ENCODE measurements at regions not wholly inside any gene's neighbourhood (a gene's known extent, or its start where the extent isn't known, plus 50 kb on each side); places are given as distances from the start of the nearest gene placed in this dataset.

DNA sequence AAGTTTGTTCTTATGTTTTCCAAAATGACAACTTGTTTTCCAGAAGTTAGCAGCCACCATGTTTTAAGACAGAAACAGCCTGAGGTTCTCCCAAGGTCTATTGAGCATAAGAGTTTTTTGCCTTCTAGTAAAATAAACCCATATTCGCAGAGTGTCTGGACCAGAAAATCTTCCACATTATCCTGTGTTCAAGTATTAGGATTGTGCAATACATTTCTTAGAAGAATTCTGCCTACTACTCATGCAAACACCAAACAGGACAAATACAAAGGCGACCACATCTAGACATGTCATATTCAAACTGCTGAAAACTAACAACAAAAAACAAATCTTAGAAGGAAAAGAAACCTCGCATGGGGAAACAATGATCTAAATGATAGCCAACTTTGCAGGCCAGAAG is 145.4 kb upstream of the AHI1 start:
- TF ChIP-seq, protein P1, sequence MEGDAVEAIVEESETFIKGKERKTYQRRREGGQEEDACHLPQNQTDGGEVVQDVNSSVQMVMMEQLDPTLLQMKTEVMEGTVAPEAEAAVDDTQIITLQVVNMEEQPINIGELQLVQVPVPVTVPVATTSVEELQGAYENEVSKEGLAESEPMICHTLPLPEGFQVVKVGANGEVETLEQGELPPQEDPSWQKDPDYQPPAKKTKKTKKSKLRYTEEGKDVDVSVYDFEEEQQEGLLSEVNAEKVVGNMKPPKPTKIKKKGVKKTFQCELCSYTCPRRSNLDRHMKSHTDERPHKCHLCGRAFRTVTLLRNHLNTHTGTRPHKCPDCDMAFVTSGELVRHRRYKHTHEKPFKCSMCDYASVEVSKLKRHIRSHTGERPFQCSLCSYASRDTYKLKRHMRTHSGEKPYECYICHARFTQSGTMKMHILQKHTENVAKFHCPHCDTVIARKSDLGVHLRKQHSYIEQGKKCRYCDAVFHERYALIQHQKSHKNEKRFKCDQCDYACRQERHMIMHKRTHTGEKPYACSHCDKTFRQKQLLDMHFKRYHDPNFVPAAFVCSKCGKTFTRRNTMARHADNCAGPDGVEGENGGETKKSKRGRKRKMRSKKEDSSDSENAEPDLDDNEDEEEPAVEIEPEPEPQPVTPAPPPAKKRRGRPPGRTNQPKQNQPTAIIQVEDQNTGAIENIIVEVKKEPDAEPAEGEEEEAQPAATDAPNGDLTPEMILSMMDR (IDR thresholded peaks at IDR 0.05; ENCODE audit: control insufficient read depth, insufficient read depth, low read depth, low read length, missing control alignments) = no peak
- DNase-seq (ENCODE audit: low read depth) = no peak

DNA sequence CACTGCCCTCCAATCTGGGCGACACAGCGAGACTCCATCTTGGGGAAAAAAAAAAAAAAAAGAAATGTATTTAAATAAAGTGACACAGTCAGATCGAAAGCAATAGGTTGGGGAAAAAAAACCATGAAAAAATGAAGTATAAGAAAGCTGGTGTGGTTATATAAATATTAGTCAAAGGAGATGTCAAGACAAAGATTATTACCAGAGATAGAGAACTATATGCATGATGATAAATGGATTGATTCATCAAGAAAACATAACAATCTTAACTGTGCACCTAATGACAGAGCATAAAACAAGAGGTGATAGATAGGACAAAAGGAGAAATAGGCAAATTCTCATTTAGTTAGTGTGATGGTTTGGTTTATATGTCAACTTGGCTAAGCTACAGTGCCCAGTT is 146.9 kb upstream of the AHI1 start:
- TF ChIP-seq, protein P1 (IDR thresholded peaks at IDR 0.05; ENCODE audit: control insufficient read depth, insufficient read depth, low read depth, low read length, missing control alignments) = no peak
- no peak overlapping the region for H3K4me3 ChIP-seq (ENCODE audit: control insufficient read depth, low read depth, low read length)
- DNase-seq (ENCODE audit: low read depth) = no peak

More for the DNA sequence above, 145.4 kb upstream of the AHI1 start:
- no peak overlapping the region for H3K4me3 ChIP-seq (ENCODE audit: control insufficient read depth, low read depth, low read length)

DNA sequence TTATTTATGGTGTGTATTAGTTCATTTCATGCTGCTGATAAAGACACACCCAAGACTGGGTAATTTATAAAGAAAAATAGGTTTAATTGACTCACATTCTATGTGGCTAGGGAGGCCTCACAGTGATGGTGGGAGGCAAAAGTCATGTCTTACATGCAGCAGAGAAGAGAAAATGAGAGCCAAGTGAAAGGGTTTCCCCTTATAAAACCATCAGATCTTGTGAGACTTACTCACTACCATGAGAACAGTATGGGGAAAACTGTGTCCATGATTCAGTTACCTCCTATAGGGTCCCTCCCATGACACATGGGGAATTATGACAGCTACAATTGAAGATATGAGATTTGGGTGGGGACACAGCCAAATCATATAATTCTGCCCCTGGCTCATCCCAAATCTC is 150.0 kb upstream of the AHI1 start:
- no peak overlapping the region for H3K4me3 ChIP-seq (ENCODE audit: control insufficient read depth, low read depth, low read length)
- no peak for DNase-seq (ENCODE audit: low read depth)
- TF ChIP-seq, protein P1 (IDR thresholded peaks at IDR 0.05; ENCODE audit: control insufficient read depth, insufficient read depth, low read depth, low read length, missing control alignments) = no peak

DNA sequence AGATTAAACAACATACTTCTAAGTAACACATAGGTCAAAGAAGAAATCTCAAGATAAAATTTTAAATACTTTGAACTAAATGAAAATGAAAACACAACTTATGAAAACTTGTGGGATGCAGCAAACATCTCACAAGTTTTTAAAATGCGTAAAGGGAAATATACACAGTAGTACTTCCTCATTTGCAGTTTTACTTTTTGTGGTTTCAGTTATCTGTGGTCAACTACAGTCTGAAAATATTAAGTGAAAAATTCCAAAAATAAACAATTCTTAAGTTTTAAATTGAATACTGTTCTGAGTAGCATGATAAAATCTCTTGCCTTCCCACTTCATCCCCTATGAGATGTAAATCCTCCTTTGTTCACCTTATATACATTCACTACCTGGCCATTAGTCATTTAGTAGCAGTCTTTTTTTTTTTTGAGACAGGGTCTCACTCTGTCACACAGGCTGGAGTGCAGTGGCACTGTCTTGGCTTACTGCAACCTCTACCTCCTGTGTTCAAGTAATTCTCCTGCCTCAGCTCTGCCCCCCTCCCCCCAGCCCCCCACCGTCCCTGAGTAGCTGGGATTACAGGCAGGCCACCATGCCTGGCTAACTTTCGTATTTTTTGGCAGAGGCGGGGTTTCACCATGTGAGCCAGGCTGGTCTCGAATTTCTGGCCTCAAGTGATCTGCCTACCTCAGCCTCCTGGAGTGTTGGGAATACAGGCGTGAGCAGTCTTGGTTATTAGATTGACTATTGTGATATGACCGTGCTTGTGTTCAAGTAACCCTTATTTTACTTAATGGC is 154.6 kb upstream of the AHI1 start:
- TF ChIP-seq, protein P1 (IDR thresholded peaks at IDR 0.05; ENCODE audit: control insufficient read depth, insufficient read depth, low read depth, low read length, missing control alignments) = no peak
- DNase-seq (ENCODE audit: low read depth) = no peak

DNA sequence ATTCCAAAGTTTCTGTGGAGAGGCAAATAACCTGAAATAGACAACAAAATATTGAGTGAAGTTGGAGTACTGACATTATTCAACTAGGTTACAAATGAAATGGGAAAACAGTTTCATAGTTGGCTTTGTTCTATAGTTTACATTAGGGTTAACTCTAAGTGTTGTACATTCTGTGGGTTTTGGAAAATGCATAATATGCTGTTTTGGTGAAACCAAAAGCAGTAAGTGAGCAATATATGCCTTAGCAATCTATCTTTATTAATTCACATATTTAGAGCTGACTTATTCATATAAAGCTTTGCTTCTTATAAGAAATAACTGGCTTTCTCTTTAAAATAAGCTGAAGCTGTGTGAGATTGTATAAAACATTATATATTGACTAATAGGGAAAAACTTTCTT is 157.5 kb upstream of the AHI1 start:
- no peak for DNase-seq (ENCODE audit: low read depth)
- TF ChIP-seq, protein P1 (IDR thresholded peaks at IDR 0.05; ENCODE audit: control insufficient read depth, insufficient read depth, low read depth, low read length, missing control alignments) = no peak
- H3K4me3 ChIP-seq (ENCODE audit: control insufficient read depth, low read depth, low read length) = no peak overlapping the region

More for the DNA sequence above, 154.6 kb upstream of the AHI1 start:
- no peak overlapping the region for H3K4me3 ChIP-seq (ENCODE audit: control insufficient read depth, low read depth, low read length)

DNA sequence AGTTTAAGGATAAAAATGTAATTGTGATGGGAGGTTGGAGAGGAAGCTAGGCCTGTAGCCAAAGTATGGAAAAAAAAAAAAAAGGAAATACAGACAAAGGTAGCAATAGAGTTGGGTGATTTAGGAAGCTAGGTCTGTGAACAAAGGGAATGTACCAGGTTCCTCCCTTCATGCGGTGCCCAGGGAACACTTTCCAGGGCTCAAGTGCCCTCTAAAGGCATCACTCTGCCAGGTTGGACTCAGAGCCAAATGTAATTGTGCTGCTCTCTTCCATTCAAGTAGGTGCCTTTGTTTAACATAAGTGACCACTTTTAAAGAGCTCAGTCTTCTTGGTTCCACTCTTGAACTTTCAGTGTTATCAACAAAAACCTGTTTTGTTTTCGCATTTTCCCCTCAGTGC is 159.7 kb upstream of the AHI1 start:
- DNase-seq (ENCODE audit: low read depth) = no peak
- H3K4me3 ChIP-seq (ENCODE audit: control insufficient read depth, low read depth, low read length) = no peak overlapping the region
- TF ChIP-seq, protein P1 (IDR thresholded peaks at IDR 0.05; ENCODE audit: control insufficient read depth, insufficient read depth, low read depth, low read length, missing control alignments) = no peak
